Immature natural killer cell (primary cell): ENCODE measurements at regions not wholly inside any gene's neighbourhood (a gene's known extent, or its start where the extent isn't known, plus 50 kb on each side); places are given as distances from the start of the nearest gene placed in this dataset.

Source experiments
- DNase-seq, 3 donors: peaks; one replicate each; pipeline ENCODE4 v3.0.0; 2022; ENCODE audit warnings: mixed read lengths in 1 of 3
- H3K27ac Mint-ChIP-seq, 6 donors: one replicate each; pipeline ENCODE4 v1.8.0; 2020; ENCODE audit warnings: mixed read lengths in 6 of 6, mild to moderate bottlenecking in 5 of 6, inconsistent platforms in 4 of 6, moderate library complexity in 3 of 6
- H3K27me3 Mint-ChIP-seq, 3 donors: one replicate each; pipeline ENCODE4 v1.8.0; 2020 to 2021; ENCODE audit warnings: low read depth in 3 of 3, mild to moderate bottlenecking in 3 of 3, mixed read lengths in 3 of 3, moderate library complexity in 3 of 3, inconsistent platforms in 1 of 3
- H3K36me3 Mint-ChIP-seq, 3 donors: one replicate each; pipeline ENCODE4 v1.8.0; 2020; ENCODE audit warnings: mixed read lengths in 3 of 3, inconsistent platforms in 2 of 3, mild to moderate bottlenecking in 2 of 3
- H3K4me1 Mint-ChIP-seq, 2 donors: one replicate each; pipeline ENCODE4 v1.8.0; 2020; ENCODE audit warnings: inconsistent platforms in 2 of 2, mild to moderate bottlenecking in 2 of 2, mixed read lengths in 2 of 2, moderate library complexity in 1 of 2
- H3K4me3 Mint-ChIP-seq, 5 donors: one replicate each; pipeline ENCODE4 v1.8.0; 2020; ENCODE audit warnings: mild to moderate bottlenecking in 5 of 5, mixed read lengths in 5 of 5, inconsistent platforms in 3 of 5, moderate library complexity in 3 of 5
- H3K9me3 Mint-ChIP-seq, 6 donors: one replicate each; pipeline ENCODE4 v1.8.0; 2020; ENCODE audit warnings: mild to moderate bottlenecking in 6 of 6, mixed read lengths in 6 of 6, inconsistent platforms in 4 of 6, moderate library complexity in 3 of 6

- Mint-ChIP-seq H3K36me3 (peaks cover 0 to 4% (median 3%) of the 10 kb centered on the region in 3 donors), H3K4me1 (peaks cover 2 to 7% of the 10 kb centered on the region in 2 donors), H3K9me3 (no peaks in the 10 kb centered on the region), H3K27me3 (no peaks in the 10 kb centered on the region), H3K27ac (no peak overlapping the region), H3K4me3 (no peak overlapping the region)
- no peak for DNase-seq
These were observed 61.0 kb upstream of the AGPS start for GRCh38 chr2:177331466-177331997.

- no peak overlapping the region for H3K27ac Mint-ChIP-seq
- DNase-seq: peak; percentile 41 to 49 (median 44)
- no peaks in the 10 kb centered on the region for H3K9me3 Mint-ChIP-seq
- peaks cover 2 to 7% of the 10 kb centered on the region in 2 donors for H3K4me1 Mint-ChIP-seq
- H3K27me3 Mint-ChIP-seq: no peaks in the 10 kb centered on the region
- peaks cover 0 to 4% (median 3%) of the 10 kb centered on the region in 3 donors for H3K36me3 Mint-ChIP-seq
- H3K4me3 Mint-ChIP-seq: peak overlapping the region in 1 of 5 donors; percentile 4
These were observed 60.3 kb upstream of the AGPS start for GRCh38 chr2:177332026-177332991.

GRCh38 chr2:177332992-177333388 lies 59.6 kb upstream of the AGPS start:
- H3K4me1 Mint-ChIP-seq: peaks cover 2 to 7% of the 10 kb centered on the region in 2 donors
- H3K36me3 Mint-ChIP-seq: peaks cover 0 to 4% (median 3%) of the 10 kb centered on the region in 3 donors
- no peak overlapping the region for H3K4me3 Mint-ChIP-seq
- H3K9me3 Mint-ChIP-seq: no peaks in the 10 kb centered on the region
- no peak overlapping the region for H3K27ac Mint-ChIP-seq
- DNase-seq: no peak
- H3K27me3 Mint-ChIP-seq: no peaks in the 10 kb centered on the region

GRCh38 chr2:177334940-177335543 lies 57.5 kb upstream of the AGPS start:
- DNase-seq: peak; percentile 50 to 62 (median 52)
- Mint-ChIP-seq H3K9me3 (no peaks in the 10 kb centered on the region), H3K27me3 (no peaks in the 10 kb centered on the region), H3K27ac (no peak overlapping the region), H3K4me3 (no peak overlapping the region), H3K36me3 (peaks cover 0 to 4% (median 0%) of the 10 kb centered on the region in 3 donors), H3K4me1 (peaks cover 2 to 7% of the 10 kb centered on the region in 2 donors)

GRCh38 chr2:177335917-177336450 lies 56.6 kb upstream of the AGPS start:
- Mint-ChIP-seq H3K27ac (no peak overlapping the region), H3K4me1 (peaks cover 2 to 7% of the 10 kb centered on the region in 2 donors), H3K4me3 (no peak overlapping the region), H3K27me3 (no peaks in the 10 kb centered on the region), H3K9me3 (no peaks in the 10 kb centered on the region), H3K36me3 (peaks cover 0 to 4% (median 0%) of the 10 kb centered on the region in 3 donors)
- DNase-seq: no peak

GRCh38 chr2:177338177-177338721 lies 54.3 kb upstream of the AGPS start:
- H3K4me1 Mint-ChIP-seq: no peaks in the 10 kb centered on the region
- H3K36me3 Mint-ChIP-seq: no peaks in the 10 kb centered on the region
- no peak overlapping the region for H3K27ac Mint-ChIP-seq
- DNase-seq: no peak
- H3K4me3 Mint-ChIP-seq: no peak overlapping the region
- H3K27me3 Mint-ChIP-seq: no peaks in the 10 kb centered on the region
- H3K9me3 Mint-ChIP-seq: no peaks in the 10 kb centered on the region

GRCh38 chr2:177340158-177340557 lies 52.4 kb upstream of the AGPS start:
- H3K27ac Mint-ChIP-seq: no peak overlapping the region

GRCh38 chr2:177342736-177343135 lies 49.8 kb upstream of the AGPS start:
- no peak for DNase-seq
- no peaks in the 10 kb centered on the region for H3K27me3 Mint-ChIP-seq
- no peak overlapping the region for H3K27ac Mint-ChIP-seq
- H3K9me3 Mint-ChIP-seq: no peaks in the 10 kb centered on the region
- no peaks in the 10 kb centered on the region for H3K4me1 Mint-ChIP-seq
- no peak overlapping the region for H3K4me3 Mint-ChIP-seq
- no peaks in the 10 kb centered on the region for H3K36me3 Mint-ChIP-seq

More at GRCh38 chr2:177340158-177340557, 52.4 kb upstream of the AGPS start:
- Mint-ChIP-seq H3K36me3 (no peaks in the 10 kb centered on the region), H3K4me3 (no peak overlapping the region), H3K4me1 (no peaks in the 10 kb centered on the region), H3K27me3 (no peaks in the 10 kb centered on the region), H3K9me3 (no peaks in the 10 kb centered on the region)
- no peak for DNase-seq
